Upper lobe of left lung (tissue), 4 donors: ENCODE measurements at regions not wholly inside any gene's neighbourhood (a gene's known extent, or its start where the extent isn't known, plus 50 kb on each side); places are given as distances from the start of the nearest gene placed in this dataset.

Experiments
- CTCF ChIP-seq, 6 experiments: fragments of 450-650 bp in 4 of 6; fragments of 200-600 bp in 2 of 6; sonication (generic) in 2 of 6; IDR thresholded peaks; one replicate each; pipeline ENCODE4 v1.5.1; 2016 to 2019; ENCODE audit warnings: antibody characterized with exemption in 6 of 6
- POLR2AphosphoS5 ChIP-seq, 2 donors: sonication (generic); formaldehyde crosslinking; IDR thresholded peaks; one replicate each; pipeline ENCODE4 v1.5.1; 2017; ENCODE audit warnings: antibody characterized with exemption in 2 of 2

DNA sequence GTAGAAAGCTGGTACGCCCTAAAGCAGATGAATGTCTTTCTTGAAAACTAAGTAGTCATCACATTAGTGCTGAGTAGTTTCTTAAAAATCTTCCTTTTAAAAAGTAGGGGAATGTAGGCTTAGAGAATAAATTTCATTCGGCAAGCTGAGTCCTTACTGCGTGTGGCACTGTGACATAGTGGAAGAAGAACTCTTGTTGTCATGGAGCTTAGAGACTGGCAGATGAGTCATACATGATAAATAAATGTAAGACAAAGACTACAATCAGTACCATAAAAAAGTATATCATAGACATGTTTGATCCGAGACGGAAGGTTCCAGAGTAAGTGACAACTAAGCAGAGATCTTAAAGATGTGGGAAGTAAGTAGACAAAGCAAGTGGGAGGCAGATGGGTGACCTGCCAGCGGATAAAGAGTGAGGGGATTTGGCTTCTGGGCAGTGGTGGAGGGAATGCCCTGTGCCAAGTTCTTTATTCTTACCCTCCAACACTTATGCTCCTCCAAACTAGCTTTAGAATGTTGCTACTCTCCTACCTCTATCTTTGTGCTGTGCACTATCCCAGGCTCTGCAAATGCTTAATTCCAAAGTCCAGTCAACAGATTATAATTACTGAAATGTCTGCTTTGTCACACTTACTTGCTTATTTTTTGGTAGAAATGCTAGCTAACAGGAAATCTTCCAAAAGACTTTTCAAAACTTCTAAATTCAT is 608.5 kb upstream of the USP24 start:
- TF ChIP-seq CTCF (IDR thresholded peaks at IDR 0.05): no peak
- no peak for TF ChIP-seq POLR2AphosphoS5 (IDR thresholded peaks at IDR 0.05)
